Keratinocyte (primary cell): ENCODE measurements at regions not wholly inside any gene's neighbourhood (a gene's known extent, or its start where the extent isn't known, plus 50 kb on each side); places are given as distances from the start of the nearest gene placed in this dataset.

ENCODE experiments used
- EZH2 ChIP-seq: IDR thresholded peaks from one replicate; pipeline ENCODE4 v1.6.1; 2012; ENCODE audit warnings: inconsistent platforms, mild to moderate bottlenecking, low read length, moderate library complexity
- TF ChIP-seq, protein P1 (sequence below), 3 experiments: IDR thresholded peaks in 1 of 3; conservative IDR thresholded peaks in 1 of 3; optimal IDR thresholded peaks in 1 of 3; 2 replicates in 2 of 3; 3 replicates in 1 of 3; pipeline versions ENCODE3 to v1.5.1; 2011; ENCODE audit warnings: low read length in 3 of 3, mild to moderate bottlenecking in 3 of 3, moderate library complexity in 2 of 3, control low read depth in 1 of 3, inconsistent platforms in 1 of 3; ENCODE audit not compliant: insufficient read depth in 2 of 3; ENCODE audit errors: extremely low read depth in 1 of 3

- no peak for TF ChIP-seq EZH2
- TF ChIP-seq, protein P1, sequence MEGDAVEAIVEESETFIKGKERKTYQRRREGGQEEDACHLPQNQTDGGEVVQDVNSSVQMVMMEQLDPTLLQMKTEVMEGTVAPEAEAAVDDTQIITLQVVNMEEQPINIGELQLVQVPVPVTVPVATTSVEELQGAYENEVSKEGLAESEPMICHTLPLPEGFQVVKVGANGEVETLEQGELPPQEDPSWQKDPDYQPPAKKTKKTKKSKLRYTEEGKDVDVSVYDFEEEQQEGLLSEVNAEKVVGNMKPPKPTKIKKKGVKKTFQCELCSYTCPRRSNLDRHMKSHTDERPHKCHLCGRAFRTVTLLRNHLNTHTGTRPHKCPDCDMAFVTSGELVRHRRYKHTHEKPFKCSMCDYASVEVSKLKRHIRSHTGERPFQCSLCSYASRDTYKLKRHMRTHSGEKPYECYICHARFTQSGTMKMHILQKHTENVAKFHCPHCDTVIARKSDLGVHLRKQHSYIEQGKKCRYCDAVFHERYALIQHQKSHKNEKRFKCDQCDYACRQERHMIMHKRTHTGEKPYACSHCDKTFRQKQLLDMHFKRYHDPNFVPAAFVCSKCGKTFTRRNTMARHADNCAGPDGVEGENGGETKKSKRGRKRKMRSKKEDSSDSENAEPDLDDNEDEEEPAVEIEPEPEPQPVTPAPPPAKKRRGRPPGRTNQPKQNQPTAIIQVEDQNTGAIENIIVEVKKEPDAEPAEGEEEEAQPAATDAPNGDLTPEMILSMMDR (optimal IDR thresholded peaks at IDR 0.05 in 1 of 3, IDR thresholded peaks at IDR 0.05 in 1 of 3, conservative IDR thresholded peaks at IDR 0.05 in 1 of 3; ENCODE audit: extremely low read depth in 1 of 3, insufficient read depth in 2 of 3, low read length in 3 of 3) = no peak
These were observed 675.1 kb downstream of the GBE1 start for GRCh38 chr3:81086348-81086747.
